Choroid plexus epithelial cell (primary cell): ENCODE measurements at regions not wholly inside any gene's neighbourhood (a gene's known extent, or its start where the extent isn't known, plus 50 kb on each side); places are given as distances from the start of the nearest gene placed in this dataset.

ENCODE experiments used
- DNase-seq: peaks from one replicate; pipeline ENCODE4 v3.0.0-alpha.2; 2010; ENCODE audit warnings: low read depth
- H3K4me3 ChIP-seq: 2 replicates; pipeline ENCODE4 v1.5.1; 2011; ENCODE audit warnings: low read depth, mild to moderate bottlenecking, control low read depth, low read length, moderate library complexity
- CTCF ChIP-seq: conservative IDR thresholded peaks from 2 replicates; pipeline ENCODE4 v1.5.1; 2011; ENCODE audit warnings: low read depth, mild to moderate bottlenecking, control low read depth, inconsistent platforms, low read length, moderate library complexity

- no peak overlapping the region for H3K4me3 ChIP-seq
- no peak for TF ChIP-seq CTCF
- DNase-seq, result no peak
Measured at GRCh38 chr11:56819916-56820315, 71.4 kb upstream of the OR9G4 start.

GRCh38 chr11:56817661-56818060, 69.2 kb upstream of the OR9G4 start:
- DNase-seq, result no peak
- TF ChIP-seq CTCF, result no peak
- H3K4me3 ChIP-seq, result no peak overlapping the region

GRCh38 chr11:56816259-56816658, 67.8 kb upstream of the OR9G4 start:
- no peak overlapping the region for H3K4me3 ChIP-seq
- no peak for DNase-seq
- no peak for TF ChIP-seq CTCF

- no peak for TF ChIP-seq CTCF
- no peak for DNase-seq
- H3K4me3 ChIP-seq, result no peak overlapping the region
Measured at GRCh38 chr11:56808326-56808725, 59.8 kb upstream of the OR9G4 start.

GRCh38 chr11:56799691-56800210, 51.3 kb upstream of the OR9G4 start:
- no peak overlapping the region for H3K4me3 ChIP-seq
- DNase-seq, result no peak
- no peak for TF ChIP-seq CTCF
